ENCODE measurements at regions not wholly inside any gene's neighbourhood (a gene's known extent, or its start where the extent isn't known, plus 50 kb on each side); places are given as distances from the start of the nearest gene placed in this dataset.

DNA sequence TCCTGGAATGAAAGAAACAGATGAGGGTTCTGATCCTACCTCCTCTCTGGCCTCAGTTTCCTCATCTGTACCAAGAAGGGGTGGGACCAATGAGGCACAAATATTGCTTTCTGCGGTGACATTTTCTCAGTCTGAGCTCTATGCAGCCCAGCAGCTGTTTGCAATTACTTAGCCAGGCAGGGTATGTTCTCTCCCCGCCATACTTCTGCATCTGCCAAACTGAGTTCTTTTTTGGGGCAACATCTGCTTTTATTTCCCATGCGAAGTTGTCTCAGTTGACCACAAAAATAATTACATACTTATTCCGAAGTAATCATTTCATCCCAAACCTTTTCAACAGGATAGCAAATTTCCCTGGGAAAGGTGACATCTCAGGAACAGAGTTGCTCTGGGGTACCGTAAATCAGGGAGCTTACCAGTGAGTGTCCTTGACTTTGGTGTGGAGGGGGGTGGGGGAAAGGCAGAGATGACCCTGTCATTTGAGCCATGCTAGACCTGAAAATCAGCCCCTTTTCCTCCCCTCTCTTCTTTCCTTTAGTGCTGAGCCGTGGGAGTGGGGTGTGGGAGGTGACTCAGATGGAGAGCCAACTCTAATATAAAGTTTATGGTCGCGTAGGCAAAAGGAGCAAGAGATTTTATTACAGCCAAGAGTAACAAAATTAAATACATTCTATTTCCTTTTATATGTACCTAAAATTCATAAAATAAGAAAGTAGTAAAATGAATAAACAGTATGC lies 165.7 kb upstream of the KL start:
- Histone ChIP-seq H3K9me3 (ENCODE audit: low read length) (no peaks in the 10 kb centered on the region), H3K4me3 (replicated peaks in 1 of 3; ENCODE audit: insufficient read depth in 1 of 3, low read depth in 2 of 3, low read length in 3 of 3) (no peak overlapping the region), H3K4me2 (ENCODE audit: low read depth, low read length) (no peak overlapping the region), H3K4me1 (ENCODE audit: insufficient read depth, low read length) (no peaks in the 10 kb centered on the region), H3K36me3 (replicated peaks in 1 of 2; ENCODE audit: control insufficient read depth in 1 of 2, insufficient read depth in 2 of 2, low read length in 2 of 2) (no peaks in the 10 kb centered on the region), H4K20me1 (ENCODE audit: insufficient read depth, low read length) (no peaks in the 10 kb centered on the region), H2AFZ (ENCODE audit: low read length) (no peak overlapping the region), H3K27ac (ENCODE audit: extremely low read length, insufficient read depth, low read length) (no peak overlapping the region), H3K79me2 (ENCODE audit: insufficient read depth, low read length) (no peaks in the 10 kb centered on the region), H3K9ac (ENCODE audit: insufficient read depth, low read depth, low read length) (no peak overlapping the region), H3K27me3 (ENCODE audit: control insufficient read depth in 1 of 2, insufficient read depth in 2 of 2, low read length in 2 of 2) (peaks cover 0 to 9% of the 10 kb centered on the region in 2 experiments; a peak in 2 of 5 replicates)
- CTCF ChIA-PET (ENCODE audit: low intra/inter-chr PET ratio, low total read pairs), result no interaction called here
- TF ChIP-seq GLI4 (CRISPR knock-in tag; IDR thresholded peaks at IDR 0.05; ENCODE audit: borderline replicate concordance), result no peak
- TF ChIP-seq SSRP1 (CRISPR knock-in tag; IDR thresholded peaks at IDR 0.05), result no peak
- TF ChIP-seq, protein P1, sequence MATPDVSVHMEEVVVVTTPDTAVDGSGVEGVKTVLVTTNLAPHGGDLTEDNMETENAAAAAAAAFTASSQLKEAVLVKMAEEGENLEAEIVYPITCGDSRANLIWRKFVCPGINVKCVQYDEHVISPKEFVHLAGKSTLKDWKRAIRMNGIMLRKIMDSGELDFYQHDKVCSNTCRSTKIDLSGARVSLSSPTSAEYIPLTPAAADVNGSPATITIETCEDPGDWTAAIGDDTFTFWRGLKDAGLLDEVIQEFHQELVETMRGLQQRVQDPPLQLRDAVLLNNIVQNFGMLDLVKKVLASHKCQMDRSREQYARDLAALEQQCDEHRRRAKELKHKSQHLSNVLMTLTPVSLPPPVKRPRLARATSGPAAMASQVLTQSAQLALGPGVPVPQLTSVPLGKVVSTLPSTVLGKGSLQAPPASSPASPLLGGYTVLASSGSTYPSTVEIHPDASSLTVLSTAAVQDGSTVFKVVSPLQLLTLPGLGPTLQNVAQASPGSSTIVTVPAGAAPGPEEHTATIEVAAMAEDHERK (CRISPR knock-in tag; IDR thresholded peaks at IDR 0.05; ENCODE audit: low read depth), result no peak
- no peak for TF ChIP-seq PHF5A (CRISPR knock-in tag; IDR thresholded peaks at IDR 0.05; ENCODE audit: low read depth, unreplicated experiment)
- TF ChIP-seq KLF15 (CRISPR knock-in tag; IDR thresholded peaks at IDR 0.05; ENCODE audit: borderline replicate concordance), result no peak
- no peak for TF ChIP-seq ZBTB1 (CRISPR knock-in tag; IDR thresholded peaks at IDR 0.05; ENCODE audit: borderline replicate concordance)
- TF ChIP-seq ZNF720 (CRISPR knock-in tag; IDR thresholded peaks at IDR 0.05), result no peak
- no peak for TF ChIP-seq ZNF138 (CRISPR knock-in tag; IDR thresholded peaks at IDR 0.05; ENCODE audit: low read depth)
- TF ChIP-seq ZNF101 (CRISPR knock-in tag; IDR thresholded peaks at IDR 0.05; ENCODE audit: borderline replicate concordance, low read depth), result no peak
- no peak for TF ChIP-seq ZNF143 (CRISPR knock-in tag; IDR thresholded peaks at IDR 0.05)
- TF ChIP-seq FOXA1 (IDR thresholded peaks at IDR 0.05), result no peak
- TF ChIP-seq FOXA1 (CRISPR knock-in tag; IDR thresholded peaks at IDR 0.05), result no peak
- in situ Hi-C loops (cut with HindIII; ENCODE audit: extremely low pct_ligation_motif_present, low pct_unique_long_range_greater_than_20kb) (no loop called here), intact Hi-C loops (cut with micrococcal nuclease; ENCODE audit: unreplicated experiment) (no loop called here)
- no peak for FAIRE-seq
- POLR2A ChIA-PET, result no interaction called here
- no TSS peak for BruUV-seq (replicated peaks)
- 56% methylated on average over 8 of the region's 8 CpGs for WGBS (ENCODE audit: low lambda C conversion rate)
- DNase-seq (ENCODE audit: low spot score), result no peak
- ATAC-seq, result no peak

All from HepG2 (cell line).